Stimulated activated CD4-positive, alpha-beta T cell treated with anti-CD3 and anti-CD28 coated beads, TNF-alpha, amount 100 ng/mL, for 48 hours (primary cell): ENCODE measurements at regions not wholly inside any gene's neighbourhood (a gene's known extent, or its start where the extent isn't known, plus 50 kb on each side); places are given as distances from the start of the nearest gene placed in this dataset.
"Not testable (repeated sequence)": the region's sequence is repeated elsewhere in the genome, so short reads cannot be mapped to it uniquely, and the experiment has no call there.

Source experiments
- DNase-seq, 3 donors: peaks; one replicate each; pipeline ENCODE4 v3.0.0-alpha.2; 2020; ENCODE audit warnings: low read depth in 3 of 3

DNA sequence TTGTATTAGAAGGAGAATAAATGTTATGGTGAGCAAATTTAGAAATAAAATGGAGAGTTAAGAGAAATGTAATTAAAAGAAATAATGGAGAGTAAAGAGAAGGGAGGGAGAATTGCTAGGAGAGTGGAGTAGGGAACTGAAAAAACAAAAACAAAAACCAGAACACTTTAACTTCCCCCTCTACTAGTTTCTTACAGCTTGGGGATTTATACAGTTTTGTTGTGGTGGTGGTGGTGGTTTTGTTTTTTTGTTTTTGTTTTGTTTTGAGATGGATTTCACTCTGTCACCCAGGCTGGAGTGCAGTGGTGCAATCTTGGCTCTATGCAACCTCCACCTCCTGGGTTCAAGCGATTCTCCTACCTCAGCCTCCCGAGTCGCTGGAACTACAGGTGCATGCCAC, 322.4 kb downstream of the TMEM167A start:
- no peak for DNase-seq

DNA sequence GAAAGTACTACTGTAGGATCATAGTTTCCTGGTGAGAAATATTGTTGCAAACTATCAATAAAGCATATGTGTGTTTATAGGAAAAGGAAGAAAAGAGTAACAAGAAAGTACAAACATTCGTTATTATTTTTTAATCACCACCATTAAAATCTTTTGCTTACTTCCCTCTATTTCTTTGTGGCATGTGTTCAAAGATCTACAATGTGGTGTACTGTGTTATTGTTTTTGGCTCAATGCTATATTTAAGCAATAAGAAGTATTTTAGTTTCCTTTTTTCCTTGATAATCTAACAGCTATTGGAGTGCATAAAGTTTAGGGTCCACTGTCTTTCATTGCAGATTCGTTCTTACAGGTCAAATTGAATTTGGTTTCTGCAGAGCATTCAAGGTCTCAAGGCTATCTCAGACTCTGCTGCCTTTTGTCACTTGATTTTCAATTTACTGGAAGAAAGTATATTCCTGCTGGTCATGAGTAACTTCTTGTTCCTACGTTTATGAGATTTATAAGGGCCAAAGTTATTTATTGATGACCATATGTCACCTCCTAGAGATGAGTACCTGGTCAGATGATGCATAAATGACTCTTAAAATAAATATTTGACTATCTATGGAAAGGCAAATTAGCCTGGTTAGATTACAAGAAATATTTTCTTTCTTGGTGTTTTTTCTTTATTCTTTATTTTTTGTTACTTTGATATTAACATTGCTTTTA, 323.0 kb downstream of the TMEM167A start:
- DNase-seq = no peak

DNA sequence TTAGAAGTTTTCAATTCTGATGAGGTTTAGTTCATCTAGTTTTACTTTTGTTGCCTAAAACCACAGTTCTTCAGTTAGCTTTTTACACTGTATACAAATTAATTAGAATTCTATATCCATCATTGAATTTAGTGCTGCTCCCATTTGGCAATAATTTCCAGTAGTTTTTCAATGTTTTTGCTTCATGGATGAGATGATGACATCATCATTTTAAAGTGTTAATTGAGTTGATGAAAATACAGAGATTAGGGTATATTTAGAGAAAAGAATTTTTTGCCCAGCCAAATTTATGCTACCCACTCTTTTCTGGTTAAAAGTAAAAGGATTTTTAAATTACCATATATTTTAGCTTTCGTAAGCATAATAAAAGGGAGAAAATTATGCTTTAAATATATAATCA, 323.8 kb downstream of the TMEM167A start:
- no peak for DNase-seq

DNA sequence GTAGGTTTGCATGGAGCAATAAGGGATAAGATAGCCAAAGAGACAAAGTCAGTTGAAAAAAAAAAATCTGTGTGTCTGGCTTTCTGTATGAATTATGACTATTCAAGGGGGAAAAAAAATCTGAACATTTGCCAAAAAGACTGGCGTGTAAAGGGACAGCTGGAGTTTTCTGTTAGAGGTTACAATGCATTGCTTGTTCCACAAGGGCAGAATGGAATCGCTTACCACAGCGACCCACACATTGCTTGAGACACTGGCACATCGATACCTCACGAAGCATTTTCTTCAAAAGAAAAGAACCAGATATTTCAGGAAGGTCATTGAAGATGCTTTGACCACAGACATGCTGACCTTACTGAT, 327.8 kb downstream of the TMEM167A start:
- DNase-seq = no peak

DNA sequence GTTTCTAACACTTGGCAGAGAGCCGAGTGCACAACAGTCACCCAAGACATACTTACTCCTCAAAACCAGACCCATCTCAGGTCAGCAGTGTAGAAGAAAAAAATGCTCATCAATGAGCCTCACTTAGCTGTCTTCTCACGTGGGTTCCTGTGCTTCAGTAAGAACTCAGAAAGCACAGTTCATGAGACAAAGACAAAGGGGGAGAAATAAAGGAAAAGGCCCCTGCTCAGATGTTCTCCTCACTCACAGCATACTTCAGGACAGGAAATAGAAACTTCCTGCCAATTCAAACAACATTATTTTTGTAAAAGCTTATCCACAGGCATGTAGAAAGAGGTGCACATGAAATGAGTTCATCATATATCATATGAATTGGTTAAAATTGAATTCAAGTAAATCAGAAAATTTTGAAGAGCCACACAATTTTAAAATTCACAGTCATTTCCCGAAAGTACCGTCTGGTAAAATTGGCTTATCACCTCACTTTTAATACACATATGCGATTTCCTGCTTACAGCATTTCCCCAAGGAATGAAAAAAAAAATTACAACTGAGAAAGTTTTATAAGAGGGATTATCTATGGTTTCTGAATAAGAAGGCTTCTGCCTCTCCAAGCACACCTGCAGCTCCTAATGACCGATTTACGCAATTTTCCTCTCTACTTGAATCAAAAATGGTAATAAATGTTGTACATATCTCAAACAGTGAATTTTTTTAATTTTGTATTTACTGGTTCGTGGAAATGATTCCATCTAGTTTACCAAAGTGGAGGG, 328.3 kb downstream of the TMEM167A start:
- no peak for DNase-seq

DNA sequence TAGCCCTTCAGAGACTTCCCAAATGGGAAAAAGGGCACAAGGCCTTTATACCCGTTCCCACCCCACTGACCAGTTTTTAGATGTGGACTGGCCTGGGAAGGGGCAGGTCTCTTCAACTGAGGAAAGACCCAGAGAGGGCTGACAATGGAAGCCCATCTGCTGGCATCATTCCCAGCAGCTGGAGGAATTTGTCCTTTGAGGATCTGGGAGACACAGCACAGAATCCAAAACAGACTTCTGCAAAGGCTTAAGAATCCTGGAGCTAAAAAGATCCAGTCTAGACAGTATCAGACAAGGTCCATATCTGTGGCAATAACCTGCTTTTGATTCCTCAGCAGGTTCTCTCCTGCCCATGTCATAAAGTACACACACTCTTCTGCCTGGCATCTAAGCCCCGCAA, 329.2 kb downstream of the TMEM167A start:
- no peak for DNase-seq

DNA sequence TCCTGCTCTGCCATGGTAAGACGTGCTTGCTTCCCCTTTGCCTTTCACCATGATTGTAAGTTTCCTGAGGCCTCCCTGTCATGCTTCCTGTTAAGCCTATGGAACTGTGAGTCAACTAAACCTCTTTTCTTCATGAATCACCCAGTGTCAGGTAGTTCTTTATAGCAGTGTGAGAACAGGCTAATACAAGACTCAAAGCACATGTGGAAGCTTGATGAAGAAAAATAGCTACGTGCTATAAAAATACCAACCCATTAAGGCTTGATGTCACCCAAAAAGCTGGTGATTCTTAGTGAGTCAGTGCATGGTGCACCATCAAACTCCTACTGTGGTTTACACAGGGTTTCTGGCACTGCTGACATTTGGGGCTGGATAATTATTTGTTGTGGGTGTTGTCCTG, 332.2 kb downstream of the TMEM167A start:
- no peak for DNase-seq

DNA sequence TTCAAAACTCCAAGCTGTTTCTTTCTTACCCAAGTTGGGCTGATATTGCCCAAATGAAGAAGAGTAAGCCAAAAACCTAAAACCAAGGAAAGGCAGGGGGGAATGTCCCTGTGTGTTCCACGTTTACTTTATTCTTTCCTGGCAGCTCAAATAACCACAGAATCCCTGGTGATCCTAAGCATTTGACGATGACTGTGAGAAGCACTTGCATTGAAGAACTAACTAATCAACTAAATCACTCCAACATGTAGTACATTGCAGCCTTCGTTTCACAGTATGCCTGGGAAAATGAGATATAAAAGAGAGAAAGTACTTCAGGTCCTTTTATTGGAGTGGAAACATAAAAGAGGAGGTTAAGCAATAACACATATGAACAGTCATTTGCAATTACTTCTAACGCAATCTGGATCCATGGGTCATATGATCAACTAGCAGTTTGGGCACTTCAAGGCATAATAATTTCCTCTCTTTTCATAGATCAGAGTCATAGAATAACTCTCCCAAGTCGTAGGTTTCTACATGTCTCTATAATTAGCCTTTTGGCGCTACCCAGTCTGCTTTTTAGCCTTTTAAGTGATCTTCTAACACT, 338.4 kb downstream of the TMEM167A start:
- no peak for DNase-seq

DNA sequence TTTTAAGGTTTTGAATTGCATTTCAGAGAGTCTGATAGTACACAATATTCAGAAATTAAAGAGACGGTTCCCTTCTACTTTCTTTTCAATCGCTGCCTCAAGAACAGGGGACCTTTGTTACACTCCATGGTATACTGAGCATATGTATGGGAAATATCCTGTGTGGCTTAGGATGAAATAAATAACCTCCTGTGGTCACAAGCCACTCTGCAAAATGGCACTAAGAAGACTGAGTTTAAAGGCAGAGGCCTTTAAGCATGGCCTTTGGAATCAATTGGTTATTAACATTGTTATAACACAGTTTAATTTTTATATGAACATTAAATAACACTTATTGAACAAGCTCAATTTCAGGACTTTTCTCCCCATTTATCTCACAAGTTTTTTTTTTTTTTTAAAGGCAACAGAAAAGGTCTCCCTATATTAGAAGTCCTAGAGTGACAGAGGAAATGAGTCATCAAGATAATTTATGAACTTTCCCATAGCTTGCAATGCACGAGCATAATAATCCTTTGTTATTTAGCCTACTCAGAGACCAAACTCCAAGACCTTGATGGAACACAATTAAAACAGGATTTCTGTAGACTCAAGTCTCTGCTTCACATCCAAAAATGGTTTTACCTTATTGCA, 341.9 kb downstream of the TMEM167A start:
- no peak for DNase-seq

DNA sequence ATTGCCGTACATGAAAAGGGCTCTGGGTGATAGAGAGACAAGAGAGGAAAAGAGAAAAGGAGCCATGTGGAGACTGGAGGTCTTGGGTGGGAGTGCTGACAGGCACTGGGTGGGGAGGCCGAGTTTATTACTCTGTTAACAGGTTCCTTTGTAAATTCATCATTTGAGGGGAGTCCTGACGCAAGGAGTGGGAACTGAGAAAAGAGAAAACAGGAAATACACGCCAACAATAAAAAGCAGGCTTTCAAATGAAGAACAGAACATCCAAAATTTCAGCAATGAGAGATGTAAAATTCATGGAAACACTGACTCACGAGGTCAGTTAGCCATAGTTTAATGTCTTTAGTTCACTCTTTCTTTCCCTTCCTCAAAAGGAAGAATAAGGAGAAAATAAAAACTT, 342.8 kb downstream of the TMEM167A start:
- no peak for DNase-seq

DNA sequence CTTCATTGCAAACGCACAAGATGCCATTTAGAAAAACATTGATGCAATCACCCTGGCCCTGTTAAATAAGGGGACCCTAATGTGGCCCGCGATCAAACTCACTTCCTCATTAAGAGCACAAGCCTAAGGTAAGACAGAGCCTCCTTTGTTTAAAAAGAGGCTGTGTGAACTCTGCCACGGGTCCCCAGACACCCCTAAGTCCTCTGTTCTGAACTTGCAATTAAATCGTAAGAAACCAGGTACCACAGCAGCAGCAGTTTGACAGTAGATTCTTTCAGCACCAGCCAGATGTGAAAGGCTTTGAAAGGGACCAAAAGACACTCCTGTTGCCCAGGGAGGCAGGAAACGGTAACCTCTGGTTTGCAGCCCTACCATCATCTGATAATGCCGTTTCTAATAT, 346.3 kb downstream of the TMEM167A start:
- no peak for DNase-seq

DNA sequence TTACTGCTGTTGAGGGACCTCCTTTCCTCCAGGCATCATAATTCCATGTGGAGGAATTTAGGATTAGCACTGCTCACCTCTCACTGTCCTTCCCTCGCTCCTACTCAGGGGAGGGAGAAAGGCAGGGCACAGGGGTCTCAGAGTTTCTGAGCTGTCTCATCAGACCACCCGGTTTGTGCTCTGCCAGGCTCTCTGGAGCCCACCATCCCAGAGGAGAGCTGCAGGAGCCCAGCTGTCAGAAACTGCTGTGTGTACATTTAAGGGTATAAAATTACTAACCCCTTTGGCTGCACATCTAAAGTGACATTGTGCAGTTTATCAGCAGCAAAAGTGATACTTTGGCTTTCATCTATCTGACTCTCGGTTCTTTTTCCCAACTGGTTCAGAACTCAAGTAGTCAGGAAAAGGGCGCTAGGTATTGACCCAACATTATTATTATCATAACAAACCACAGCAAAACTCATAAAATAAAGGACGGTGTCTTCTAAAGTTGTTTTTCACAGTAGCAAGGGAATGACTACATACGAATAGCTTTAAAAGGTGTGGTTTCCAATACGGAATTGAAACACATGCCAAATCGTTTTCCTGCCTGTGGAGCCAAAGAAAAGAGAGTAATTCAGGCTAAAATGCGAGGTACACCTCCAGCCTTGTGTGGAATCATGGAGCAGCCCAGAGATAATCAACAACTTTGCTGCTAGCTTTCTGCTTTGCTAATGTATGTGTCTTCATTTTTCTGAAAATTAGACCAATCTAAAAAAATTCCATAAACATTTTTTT, 348.1 kb downstream of the TMEM167A start:
- no peak for DNase-seq

DNA sequence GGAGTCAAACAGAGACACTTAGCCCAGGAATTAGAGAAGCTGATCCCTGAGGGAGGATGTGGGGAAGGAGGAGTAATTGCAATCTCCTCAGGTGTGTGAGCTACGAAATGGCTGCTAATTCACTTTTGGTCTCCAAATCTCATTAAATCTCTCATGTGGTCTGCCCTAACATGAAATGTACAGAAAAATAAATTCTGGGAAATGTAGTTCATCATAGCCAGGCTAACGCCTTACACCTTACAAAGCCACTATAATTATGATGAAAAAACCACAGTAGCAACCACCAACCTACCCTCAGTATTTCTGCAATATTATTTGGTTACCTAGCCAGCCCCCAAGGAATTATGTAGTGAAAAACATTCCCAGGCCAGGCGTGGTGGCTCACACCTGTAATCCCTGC, 354.0 kb downstream of the TMEM167A start:
- DNase-seq = no peak

DNA sequence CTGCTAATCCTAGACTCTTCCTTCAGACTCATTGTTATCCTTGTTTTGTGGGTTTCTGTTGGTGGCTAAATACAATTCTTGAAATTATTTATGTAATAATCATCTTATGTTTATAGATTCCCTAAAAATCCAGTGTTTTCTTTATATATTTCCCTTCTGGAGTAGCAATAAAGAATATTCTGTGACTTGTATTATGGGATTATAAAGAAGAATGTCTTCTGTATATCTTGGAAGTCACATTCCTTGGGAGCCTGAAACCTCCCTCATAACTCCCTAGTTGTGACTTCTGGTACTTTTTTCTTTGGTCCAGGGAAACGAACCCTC, 356.1 kb downstream of the TMEM167A start:
- DNase-seq = no peak

DNA sequence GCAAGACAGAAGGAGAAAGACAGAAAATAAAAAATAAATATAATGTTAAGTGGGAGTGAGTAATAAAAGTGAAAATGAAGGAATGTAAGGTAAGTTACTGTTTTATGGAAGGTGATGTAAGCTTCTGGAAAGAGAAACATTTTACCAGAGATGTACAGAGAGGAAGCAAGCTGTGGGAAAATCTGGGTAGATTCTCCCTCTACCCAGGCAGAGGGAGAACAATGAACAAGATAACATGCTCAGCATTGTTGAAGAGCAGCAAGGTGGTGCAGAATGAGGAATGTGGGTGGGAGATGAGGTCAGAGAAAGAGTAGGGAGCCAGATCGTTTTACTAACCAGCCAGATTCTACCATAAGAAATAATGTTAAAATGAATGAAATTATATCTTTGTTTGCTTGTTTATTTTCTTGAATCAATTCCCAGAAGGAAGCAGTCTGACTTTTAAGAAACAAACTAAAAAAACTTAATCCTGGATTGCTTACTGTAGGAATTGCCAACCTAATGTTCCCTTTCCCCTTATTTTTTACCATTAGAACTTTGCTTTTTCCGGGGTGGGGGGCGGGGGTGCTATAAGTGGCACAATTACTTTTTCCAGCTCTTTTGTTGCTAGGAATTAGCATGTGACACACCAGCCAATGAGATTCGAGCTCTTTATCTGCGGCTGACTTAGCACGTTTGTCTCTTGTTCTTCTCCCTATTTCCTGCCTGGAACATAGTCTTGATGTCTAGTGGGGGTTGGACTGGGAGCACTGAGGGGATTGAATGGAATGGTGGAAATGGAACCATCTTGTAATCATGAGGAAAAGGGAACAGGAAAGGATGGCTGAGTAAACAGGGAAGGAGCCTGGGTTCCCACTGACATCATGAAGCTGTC, 356.7 kb downstream of the TMEM167A start:
- DNase-seq = no peak

DNA sequence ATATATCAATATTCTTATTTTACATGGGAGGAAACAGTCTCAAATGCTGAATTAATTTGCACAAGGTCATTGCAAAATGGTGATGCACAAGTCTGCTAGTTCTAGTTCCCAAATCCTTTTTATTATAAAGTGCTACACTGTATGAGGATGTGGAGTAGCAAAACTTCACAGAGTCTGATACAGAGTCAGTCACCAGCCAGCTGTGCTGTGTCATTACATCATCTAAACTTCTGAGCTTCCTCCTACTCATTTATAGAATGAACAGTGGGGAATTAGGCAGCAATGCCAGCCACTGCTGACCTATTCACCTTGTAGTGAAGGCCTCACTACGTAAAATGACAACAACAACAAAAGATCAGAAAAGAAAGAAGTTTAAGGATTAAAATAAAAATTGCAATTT, 357.8 kb downstream of the TMEM167A start:
- DNase-seq = no peak

DNA sequence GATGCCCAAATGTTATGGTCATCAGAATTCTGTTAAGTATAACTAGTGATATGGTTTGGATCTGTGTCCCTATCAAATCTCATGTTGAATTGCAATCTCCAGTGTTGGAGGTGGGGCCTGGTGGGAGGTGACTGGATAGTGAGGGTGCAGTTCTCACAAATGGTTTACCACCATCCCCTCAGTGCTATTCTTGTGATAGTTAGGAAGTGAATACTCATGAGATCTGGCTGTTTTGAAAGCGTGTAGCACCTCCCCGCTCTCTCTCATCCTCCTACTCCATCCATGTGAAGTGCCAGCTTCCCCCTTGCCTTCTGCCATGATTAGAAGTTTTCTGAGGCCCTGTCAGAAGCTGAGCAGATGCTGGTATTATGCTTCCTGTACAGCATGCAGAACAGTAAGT, 359.5 kb downstream of the TMEM167A start:
- DNase-seq = no peak

DNA sequence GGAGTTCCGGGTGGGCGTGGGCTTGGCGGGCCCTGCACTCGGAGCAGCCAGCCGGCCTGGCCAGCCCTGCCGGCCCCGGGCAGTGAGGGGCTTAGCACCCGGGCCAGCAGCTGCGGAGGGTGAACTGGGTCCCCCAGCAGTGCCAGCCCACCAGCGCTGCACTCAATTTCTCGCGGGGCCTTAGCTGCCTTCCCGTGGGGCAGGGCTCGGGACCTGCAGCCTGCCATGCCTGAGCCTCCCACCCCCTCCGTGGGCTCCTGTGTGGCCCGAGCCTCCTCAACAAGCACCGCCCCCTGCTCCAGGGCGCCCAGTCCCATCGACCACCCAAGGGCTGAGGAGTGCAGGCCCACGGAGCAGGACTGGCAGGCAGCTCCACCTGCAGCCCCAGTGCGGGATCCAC, 362.5 kb downstream of the TMEM167A start:
- not testable (repeated sequence) for DNase-seq

DNA sequence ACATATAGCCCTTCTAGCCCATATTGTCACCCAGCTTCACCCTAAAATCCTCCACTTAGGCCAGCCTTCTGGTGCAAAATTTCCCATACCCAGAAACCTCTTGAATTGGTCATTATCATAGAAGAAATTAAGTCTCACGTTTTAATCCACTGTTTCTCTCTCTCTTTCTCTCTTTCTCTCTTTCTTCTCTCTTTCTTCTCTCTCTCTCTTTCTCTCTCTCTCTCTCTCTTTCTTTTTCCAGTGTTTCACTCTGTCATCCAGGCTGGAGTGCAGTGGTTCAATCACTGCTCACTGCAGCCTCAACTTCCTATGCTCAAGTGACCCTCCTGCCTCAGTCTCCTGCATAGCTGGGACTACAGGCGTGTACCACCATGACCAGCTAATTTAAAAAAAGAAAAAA, 363.4 kb downstream of the TMEM167A start:
- DNase-seq = no peak

DNA sequence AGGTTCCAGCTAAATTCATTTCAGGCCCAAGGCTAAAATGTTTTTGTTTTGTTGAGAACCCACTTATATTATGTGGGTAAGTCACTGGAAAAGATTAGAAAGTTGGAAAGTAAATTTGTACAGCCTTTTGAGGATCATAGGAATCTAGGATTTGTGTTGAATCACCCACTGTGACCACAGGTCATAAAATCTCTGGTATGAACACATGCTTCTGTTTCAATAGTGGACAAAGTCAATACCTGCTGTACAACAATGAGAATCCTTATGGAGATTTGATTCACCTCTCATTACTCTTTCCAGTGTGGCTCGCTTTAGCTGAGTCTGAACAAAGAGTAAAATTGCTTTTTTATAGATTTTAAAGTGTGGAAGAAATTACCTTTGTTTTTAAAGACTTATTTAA, 369.5 kb downstream of the TMEM167A start:
- DNase-seq = no peak

DNA sequence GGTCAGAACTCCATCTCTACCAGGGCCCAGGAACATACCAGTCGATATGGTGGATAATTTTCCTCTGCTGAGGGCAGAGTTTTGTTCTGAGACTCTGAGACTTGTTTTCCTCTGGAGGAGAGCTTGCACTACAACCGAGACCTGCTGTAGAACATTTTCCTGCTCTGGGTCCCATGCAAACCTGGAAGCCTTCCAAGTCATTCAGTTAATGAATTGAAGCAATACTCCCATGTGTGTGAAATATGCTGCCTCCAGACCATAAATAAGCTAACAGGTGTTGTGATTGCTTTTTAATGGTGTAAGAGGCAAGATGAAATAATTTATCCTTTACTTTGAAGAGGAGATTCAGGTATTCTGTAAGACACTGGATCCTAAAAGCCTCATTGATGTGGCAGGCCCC, 372.8 kb downstream of the TMEM167A start:
- no peak for DNase-seq
